Mucosa of gallbladder (tissue), 1 donor: ENCODE measurements at regions not wholly inside any gene's neighbourhood (a gene's known extent, or its start where the extent isn't known, plus 50 kb on each side); places are given as distances from the start of the nearest gene placed in this dataset.

ENCODE experiments used
- DNase-seq: peaks from one replicate; pipeline ENCODE4 v3.0.0-alpha.2; 2020; ENCODE audit warnings: low spot score
- donor health status: DM: no; HTN: no; CAD: no.

DNA sequence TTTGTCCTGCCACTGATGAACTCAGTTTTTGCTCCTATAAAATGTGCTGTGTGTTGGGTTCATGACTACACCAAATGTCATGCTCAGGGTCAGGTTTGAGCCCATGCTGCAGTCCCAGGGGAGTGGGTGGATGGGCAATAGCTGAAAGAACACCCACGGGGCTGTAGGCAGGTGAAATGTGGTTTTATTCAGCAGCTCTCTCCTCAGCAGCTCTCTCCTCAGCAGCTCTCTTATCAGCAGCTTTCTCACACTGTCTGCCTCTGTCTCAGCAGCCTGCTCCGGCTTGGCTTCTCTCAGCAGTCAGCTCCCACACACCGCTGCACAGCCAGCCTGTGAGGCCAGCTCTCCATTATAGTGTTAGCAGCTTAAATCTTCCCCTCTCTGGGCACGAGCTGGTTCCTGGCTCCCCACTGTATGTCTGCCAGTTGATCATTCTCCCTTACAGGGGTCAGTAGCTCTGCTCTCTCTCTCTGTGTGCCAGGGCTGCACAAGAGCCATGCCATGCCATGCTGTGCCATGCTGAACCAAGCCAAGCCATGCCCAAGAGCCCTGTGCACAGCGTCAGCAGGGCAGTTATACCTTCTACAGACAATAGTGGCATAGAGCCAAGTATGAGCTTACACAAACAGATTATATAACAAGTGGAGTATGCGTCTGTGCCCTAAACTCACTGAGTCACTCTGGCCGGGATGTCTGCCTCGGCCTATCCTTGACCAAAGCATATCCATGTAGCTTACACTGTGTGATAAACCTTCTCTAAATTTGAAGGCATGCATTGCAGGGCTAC lies 303.3 kb upstream of the TMPO start:
- no peak for DNase-seq

- no peak for DNase-seq
Measured at GRCh38 chr12:98213556-98213955, 301.8 kb upstream of the TMPO start.

DNA sequence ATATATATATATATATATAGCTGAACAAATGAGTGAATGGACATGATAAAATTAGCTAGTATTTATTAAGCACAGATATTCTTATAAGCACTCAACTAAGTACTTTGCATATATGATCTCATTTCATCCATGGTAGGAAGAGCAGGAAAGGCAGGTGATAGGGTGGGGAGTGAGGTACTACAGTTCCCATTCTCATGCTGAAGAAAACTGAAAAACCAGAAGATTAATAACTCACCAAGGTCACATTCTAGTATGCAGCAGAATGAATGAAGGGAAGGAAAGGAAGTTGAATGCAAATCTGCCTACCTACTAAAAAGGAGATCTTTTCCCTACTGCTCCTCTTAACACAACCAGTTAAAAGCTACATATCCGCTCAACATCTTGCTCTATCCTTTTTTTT lies 298.1 kb upstream of the TMPO start:
- DNase-seq = no peak

- no peak for DNase-seq
Measured at GRCh38 chr12:98220636-98221035, 294.8 kb upstream of the TMPO start.

DNA sequence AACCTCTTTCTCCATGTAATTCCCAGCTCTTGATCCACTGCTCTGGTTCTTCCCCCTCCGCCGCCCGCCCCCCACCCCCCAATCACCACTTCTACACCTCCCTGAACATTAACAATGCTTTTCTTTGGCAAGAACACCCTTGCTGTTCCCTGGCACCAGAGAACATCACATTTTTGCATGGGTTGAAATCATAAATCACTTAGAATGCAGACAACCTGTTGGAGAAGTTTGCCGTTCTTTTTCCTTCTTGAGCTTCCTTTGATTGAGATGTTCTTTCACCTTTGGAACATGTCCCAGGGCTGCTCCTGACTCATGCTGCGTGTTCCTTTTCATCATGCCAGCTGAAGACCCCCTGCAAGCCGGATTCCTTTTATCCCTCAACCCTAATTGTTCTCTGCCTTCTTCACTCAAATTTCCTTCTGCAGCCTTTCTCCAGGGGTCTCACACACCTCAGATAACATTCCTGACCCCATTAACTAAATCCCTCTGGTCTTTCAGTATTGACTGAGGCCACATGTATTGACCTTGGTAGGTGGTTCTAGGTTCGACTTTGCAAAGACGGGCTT lies 294.1 kb upstream of the TMPO start:
- no peak for DNase-seq

GRCh38 chr12:98222135-98222534 lies 293.3 kb upstream of the TMPO start:
- no peak for DNase-seq

DNA sequence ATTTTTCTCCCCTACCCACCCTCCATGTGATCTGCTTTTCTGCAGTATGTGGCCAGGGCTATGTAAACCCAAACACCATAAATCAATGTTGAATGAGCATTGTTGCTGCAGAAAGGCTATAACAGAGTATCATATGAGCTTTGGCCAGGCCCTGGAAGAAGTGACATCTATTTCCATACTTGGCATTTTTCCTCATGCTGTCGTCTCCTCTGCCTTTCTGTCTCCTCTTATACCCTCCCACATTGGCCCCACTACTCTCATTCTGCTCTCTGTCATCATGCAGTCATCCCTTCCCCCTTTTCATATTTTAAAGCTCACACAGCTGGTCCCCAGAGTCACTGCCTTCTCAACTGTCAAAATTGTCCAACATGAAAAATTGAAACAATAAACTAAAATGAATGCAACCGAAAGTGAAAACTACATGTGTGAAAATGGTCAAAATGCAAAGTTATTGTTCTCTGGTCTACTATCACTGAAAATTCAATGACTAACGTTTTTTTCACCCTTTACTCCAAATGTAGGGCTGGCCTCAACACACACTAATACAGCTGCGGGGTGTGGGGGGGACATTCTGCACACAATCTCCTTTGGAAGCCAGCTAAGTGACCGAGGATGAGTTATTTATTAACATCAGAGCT lies 290.7 kb upstream of the TMPO start:
- no peak for DNase-seq

DNA sequence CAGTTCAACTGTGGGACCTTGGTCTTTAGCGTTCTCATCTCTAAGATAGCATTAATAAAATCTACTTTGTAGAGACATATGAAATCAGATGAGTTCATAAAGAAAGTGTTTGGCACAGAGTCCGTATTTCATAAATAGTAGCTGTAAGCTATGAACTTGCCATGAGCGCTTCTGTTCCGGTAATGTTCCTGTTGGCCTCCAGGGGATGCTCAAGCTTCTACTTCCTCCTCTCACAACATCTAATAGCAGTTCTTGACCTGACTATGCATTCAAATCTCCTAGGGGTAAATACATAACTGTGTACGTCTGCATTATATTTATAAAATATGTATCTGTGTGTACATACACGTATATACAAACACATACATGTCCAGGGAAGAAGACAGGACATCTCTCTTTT lies 288.2 kb upstream of the TMPO start:
- no peak for DNase-seq

DNA sequence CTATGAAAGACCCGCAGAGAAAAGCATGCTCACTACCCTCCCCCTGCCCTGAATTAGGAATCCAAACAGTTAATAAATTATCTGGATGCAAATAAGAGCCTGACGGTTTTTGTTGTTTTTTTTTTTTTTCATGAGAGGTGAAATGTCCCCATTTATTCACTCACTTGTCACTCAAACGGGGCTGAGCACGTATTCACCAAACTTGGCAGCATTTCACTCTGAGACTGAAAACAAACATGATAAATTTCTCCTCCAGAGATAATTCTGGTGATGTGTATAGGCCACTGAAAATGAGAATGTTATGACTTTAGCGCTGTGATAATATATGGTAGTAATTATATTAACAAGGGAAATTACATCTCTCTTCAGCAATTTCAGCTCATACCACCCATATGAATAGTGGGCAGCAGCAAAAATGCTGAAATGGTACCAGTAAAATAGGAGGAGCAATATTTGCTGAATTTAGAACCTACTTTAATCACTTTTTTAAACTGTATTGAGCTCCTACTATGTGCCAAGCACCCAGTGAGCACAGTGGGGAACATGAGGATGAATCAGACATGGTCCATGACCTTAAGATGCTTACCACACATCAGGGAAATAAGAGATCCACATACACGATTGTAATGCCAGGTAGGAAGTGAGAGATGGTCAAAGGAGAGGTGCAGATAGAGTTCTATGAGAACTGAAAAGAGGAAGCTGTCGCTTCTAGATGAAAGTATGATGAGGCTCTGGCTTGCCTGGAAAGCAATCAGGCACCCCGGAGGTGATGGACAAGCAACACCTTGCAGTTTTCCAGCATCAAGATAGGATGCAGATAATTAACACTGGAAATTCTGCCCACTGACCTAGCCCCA lies 286.5 kb upstream of the TMPO start:
- no peak for DNase-seq

- no peak for DNase-seq
Measured at GRCh38 chr12:98229540-98229924, 285.9 kb upstream of the TMPO start.

- no peak for DNase-seq
Measured at GRCh38 chr12:98232753-98233390, 282.5 kb upstream of the TMPO start.

DNA sequence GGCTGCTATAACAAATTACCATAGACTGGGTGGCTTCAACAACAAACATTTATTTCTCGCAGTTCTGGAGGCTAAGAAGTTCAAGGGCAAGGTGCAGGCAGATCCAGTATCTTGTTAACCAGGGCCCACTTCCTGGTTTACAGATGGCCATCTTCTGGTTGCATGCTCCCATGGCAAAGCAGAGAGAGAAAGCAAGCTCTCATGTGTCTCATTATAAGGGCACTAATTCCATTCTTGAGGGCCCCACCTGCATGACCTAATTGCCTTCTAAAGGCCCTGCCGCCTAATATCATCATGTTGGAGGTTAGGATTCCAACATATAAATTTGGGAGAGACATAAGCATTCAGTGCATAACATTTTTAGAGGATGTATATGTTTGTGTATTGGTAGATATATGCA lies 280.1 kb upstream of the TMPO start:
- DNase-seq = no peak

DNA sequence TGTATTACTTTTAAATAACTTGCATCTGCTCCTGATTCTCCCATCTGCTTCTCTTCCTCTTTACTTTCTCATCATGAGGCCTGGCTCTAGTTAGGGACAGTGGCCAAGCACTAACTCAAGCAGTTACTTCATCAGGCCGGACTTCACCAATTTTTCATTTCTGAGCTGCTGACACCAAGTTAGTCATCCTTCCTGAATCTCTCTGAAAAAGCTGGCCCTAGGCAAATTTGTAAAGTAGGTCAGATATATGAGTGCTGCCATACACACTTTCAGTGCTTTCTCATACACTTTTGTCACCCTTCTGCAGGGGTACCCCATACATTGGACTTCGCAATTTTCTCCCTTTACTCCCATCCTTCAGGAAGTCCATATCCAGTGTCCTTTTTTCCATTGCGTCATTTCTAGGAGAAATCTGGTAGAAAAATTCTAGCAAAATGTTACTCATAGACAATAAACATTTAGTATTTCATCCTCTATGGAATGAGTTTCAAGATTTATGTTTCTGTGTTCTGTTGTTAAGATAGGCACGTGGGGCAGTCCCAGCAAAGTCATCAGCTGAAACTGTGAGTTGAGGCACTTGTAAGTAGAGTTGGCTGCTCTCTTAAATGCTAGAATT lies 276.8 kb upstream of the TMPO start:
- DNase-seq = peak; percentile 19

- DNase-seq = no peak
Measured at GRCh38 chr12:98243190-98243589, 272.2 kb upstream of the TMPO start.

DNA sequence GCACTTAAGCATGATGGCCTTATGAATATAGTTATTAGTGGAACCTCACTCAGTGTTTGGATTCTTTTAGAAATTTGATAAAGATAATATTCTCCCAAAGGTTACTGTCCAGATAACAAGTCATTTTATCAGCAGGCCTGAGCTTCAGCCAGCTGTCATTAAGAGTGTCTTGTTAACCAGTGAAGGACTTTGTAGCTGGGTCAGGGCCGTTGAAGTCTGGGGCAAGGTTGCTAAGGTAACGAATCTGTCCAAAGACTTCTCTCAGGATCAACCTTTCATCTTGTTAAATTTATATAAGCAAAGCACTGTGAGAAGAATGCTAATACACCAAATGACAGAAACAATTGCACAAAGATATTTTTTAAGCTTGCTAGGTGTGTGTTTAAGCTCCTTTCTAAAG lies 271.3 kb upstream of the TMPO start:
- DNase-seq = no peak

DNA sequence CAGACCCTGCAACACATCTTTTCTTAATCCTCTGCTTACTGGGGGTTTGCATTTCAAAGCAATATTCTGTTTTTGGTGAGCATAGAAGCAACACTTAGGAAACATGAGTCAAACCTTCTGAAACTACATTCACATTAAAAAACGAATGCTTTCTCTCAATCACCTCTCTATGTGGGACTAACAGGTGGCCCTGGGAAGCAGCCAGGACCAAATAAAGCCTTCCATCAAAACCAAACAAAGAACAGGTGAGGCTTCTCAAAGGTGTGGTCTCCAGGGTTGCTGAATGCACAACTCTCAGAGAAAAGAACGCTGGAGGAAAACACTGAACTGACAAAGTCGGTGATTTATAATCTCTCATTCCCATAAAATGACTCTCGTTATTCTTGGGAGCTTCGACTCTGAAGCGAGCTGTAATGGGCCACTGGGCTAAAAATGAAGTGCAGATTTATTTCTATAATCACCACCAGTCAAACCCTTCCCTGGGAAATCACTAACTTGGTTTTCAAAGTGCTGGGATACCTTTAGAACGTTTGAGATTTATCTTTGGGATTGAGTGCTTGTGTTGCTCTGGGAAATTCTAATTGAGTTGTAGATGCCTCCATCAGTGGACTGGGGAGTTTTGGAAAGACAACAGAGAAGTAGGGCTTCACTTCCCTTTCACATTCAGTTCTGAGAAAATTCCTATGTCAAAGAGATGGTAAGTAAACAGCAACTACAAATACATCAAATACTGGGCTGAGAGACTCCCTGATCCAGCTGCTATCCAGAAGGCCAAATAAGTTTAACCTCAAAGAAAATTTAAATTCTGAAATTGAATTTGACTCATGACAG lies 262.0 kb upstream of the TMPO start:
- DNase-seq = no peak

GRCh38 chr12:98256830-98257229 lies 258.6 kb upstream of the TMPO start:
- no peak for DNase-seq

- DNase-seq = no peak
Measured at GRCh38 chr12:98259693-98260092, 255.7 kb upstream of the TMPO start.

DNA sequence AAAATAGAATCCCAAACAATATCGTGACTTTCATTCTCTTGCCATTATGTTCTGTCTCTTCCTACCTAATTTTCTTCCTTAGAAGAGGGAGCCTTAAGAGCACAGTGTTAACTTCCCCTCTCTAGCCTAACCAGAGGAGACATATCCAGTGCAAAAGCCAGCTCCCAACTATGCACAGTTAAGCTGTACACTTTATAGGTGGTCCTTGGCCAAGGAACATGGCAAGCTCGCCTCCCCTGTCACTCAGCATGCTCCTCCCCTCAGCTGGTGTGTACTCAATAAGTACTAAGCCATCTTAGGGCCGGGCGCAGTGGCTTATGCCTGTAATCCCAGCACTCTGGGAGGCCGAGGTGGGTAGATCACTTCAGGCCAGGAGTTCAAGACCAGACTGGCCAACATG lies 255.1 kb upstream of the TMPO start:
- no peak for DNase-seq

- no peak for DNase-seq
Measured at GRCh38 chr12:98262902-98263301, 252.5 kb upstream of the TMPO start.
